Fibroblast of lung (primary cell): ENCODE measurements at regions not wholly inside any gene's neighbourhood (a gene's known extent, or its start where the extent isn't known, plus 50 kb on each side); places are given as distances from the start of the nearest gene placed in this dataset.

Source experiments
- EZH2 ChIP-seq: IDR thresholded peaks from 2 replicates; pipeline ENCODE4 v1.5.1; 2012; ENCODE audit warnings: low read length, control low read depth, mild to moderate bottlenecking; ENCODE audit errors: missing control alignments
- TF ChIP-seq, protein P1 (sequence below), 2 donors: IDR thresholded peaks in 1 of 2; conservative IDR thresholded peaks in 1 of 2; 1 replicate in 1 of 2; 2 replicates in 1 of 2; pipeline ENCODE4 v1.5.1; 2011 to 2012; ENCODE audit warnings: low read length in 2 of 2, control low read depth in 1 of 2, inconsistent platforms in 1 of 2, low read depth in 1 of 2, mild to moderate bottlenecking in 1 of 2

DNA sequence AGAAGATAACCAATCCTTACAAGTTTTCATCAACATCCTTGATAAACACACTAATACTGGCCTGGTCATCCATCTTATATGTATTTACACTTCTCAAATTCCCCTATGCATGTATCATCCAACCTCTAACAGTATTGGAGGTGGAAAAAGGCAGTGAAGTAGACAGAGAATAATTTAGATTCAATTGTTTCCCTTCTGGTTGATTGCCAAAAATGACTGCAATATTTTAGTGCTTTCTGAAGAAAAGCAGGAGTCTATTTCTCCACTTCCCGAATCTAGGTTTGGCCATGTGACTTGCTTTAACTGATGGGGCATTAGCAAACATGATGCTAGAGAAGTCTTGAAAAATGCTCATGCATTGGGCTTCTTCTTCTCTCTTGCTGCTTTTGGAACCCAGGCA is 78.3 kb upstream of the METAP2 start:
- TF ChIP-seq, protein P1, sequence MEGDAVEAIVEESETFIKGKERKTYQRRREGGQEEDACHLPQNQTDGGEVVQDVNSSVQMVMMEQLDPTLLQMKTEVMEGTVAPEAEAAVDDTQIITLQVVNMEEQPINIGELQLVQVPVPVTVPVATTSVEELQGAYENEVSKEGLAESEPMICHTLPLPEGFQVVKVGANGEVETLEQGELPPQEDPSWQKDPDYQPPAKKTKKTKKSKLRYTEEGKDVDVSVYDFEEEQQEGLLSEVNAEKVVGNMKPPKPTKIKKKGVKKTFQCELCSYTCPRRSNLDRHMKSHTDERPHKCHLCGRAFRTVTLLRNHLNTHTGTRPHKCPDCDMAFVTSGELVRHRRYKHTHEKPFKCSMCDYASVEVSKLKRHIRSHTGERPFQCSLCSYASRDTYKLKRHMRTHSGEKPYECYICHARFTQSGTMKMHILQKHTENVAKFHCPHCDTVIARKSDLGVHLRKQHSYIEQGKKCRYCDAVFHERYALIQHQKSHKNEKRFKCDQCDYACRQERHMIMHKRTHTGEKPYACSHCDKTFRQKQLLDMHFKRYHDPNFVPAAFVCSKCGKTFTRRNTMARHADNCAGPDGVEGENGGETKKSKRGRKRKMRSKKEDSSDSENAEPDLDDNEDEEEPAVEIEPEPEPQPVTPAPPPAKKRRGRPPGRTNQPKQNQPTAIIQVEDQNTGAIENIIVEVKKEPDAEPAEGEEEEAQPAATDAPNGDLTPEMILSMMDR (conservative IDR thresholded peaks at IDR 0.05 in 1 of 2, IDR thresholded peaks at IDR 0.05 in 1 of 2; ENCODE audit: low read depth in 1 of 2, low read length in 2 of 2), result no peak
- TF ChIP-seq EZH2, result no peak
